ENCODE measurements at regions not wholly inside any gene's neighbourhood (a gene's known extent, or its start where the extent isn't known, plus 50 kb on each side); places are given as distances from the start of the nearest gene placed in this dataset.

DNA sequence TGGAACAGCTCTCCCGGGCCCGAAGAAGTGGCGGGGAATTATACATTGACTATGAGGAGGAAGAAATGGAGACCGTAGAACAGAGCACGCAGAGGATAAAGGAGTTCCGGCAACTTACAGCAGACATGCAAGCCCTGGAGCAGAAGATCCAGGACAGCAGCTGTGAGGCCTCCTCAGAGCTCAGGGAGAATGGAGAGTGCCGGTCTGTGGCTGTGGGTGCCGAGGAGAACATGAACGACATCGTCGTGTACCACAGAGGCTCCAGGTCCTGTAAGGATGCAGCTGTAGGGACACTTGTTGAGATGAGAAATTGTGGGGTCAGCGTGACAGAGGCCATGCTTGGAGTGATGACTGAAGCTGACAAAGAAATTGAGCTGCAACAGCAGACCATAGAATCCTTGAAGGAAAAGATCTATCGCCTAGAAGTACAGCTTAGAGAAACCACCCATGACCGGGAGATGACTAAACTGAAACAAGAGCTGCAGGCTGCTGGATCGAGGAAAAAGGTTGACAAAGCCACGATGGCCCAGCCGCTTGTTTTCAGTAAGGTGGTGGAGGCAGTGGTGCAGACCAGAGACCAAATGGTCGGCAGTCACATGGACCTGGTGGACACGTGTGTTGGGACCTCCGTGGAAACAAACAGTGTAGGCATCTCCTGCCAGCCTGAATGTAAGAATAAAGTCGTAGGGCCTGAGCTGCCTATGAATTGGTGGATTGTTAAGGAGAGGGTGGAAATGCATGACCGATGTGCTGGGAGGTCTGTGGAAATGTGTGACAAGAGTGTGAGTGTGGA, 129.5 kb upstream of the DMRT1 start:
- TF ChIP-seq, protein P1, sequence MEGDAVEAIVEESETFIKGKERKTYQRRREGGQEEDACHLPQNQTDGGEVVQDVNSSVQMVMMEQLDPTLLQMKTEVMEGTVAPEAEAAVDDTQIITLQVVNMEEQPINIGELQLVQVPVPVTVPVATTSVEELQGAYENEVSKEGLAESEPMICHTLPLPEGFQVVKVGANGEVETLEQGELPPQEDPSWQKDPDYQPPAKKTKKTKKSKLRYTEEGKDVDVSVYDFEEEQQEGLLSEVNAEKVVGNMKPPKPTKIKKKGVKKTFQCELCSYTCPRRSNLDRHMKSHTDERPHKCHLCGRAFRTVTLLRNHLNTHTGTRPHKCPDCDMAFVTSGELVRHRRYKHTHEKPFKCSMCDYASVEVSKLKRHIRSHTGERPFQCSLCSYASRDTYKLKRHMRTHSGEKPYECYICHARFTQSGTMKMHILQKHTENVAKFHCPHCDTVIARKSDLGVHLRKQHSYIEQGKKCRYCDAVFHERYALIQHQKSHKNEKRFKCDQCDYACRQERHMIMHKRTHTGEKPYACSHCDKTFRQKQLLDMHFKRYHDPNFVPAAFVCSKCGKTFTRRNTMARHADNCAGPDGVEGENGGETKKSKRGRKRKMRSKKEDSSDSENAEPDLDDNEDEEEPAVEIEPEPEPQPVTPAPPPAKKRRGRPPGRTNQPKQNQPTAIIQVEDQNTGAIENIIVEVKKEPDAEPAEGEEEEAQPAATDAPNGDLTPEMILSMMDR (IDR thresholded peaks at IDR 0.05) = no peak
- no peak for TF ChIP-seq POLR2A (IDR thresholded peaks at IDR 0.05)
